ENCODE measurements at regions not wholly inside any gene's neighbourhood (a gene's known extent, or its start where the extent isn't known, plus 50 kb on each side); places are given as distances from the start of the nearest gene placed in this dataset.

GRCh38 chr3:40817017-40817416 lies 292.3 kb downstream of the ZNF621 start:
- no peak for DNase-seq (ENCODE audit: low read depth in 2 of 2)

DNA sequence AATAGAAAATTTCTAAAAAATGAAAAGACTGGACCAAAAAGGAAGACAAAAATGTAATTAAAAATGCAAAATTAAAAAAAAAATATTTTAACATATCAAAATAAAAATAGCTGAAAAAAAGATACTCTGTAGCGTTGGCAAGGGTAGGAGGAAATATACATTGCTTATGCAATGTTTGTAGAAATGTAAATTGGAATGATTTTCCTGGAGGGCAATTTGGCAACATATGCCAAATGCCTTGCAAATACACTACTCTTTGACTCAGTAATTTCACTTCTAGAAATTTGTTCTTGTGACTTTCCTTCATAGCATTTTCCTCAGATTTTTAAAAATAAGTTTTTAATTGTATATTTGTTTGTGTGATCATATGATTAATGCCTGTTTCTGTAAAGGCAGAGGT lies 296.6 kb downstream of the ZNF621 start:
- DNase-seq (ENCODE audit: low read depth in 2 of 2): no peak

DNA sequence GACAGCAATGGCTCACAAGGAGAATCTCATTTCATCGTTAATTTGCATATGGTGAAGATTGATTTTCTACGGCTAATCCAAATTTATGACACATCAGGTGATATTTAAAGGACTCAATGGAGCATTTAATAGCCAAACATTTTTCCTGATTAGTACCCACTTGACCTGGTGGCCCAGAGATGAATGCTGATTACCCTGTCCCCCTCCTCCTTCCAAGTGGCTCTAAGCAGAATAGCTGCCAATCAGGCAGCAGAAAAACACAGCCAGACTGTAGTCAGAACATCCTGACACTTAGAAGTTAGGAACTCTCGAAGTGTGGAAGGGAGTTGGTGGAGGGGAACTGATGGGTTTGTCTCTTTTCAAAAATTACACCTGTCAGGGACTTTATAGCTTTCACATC lies 302.5 kb downstream of the ZNF621 start:
- DNase-seq (ENCODE audit: low read depth in 2 of 2): no peak

DNA sequence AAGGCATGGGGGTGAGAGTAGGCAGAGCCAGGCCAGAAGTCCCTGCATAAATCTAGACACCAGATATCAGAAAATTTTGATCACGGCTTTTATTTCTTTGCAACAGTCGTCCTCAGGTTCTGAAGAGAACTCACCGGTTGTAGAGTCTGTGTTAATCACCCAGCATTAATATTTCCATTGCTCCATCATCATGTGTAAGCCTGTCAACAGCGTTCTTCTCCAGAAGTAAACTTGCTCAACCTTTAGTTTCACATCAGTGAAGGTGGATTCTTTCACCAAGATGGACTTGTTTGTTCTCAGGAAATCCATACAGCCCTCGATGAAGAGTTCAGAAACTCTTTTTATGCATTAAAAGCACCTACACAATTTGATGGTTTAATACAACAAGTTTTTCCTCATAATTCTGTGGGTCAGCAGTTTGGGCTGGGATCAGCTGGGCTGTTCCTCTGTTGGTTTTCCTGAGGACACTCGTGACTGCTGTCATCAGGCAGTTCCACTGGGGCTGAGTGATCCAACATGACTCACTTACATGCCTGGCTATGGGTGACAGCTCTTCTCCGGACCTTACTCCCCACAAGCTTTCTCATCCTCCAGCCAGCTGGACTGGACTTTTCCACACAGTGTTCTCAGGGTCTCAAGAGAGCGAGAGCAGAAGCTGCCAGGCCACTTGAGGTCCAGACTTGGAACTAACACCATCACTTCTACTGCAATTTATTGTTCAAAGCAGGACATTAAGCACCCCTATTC lies 303.4 kb downstream of the ZNF621 start:
- no peak for DNase-seq (ENCODE audit: low read depth in 2 of 2)

DNA sequence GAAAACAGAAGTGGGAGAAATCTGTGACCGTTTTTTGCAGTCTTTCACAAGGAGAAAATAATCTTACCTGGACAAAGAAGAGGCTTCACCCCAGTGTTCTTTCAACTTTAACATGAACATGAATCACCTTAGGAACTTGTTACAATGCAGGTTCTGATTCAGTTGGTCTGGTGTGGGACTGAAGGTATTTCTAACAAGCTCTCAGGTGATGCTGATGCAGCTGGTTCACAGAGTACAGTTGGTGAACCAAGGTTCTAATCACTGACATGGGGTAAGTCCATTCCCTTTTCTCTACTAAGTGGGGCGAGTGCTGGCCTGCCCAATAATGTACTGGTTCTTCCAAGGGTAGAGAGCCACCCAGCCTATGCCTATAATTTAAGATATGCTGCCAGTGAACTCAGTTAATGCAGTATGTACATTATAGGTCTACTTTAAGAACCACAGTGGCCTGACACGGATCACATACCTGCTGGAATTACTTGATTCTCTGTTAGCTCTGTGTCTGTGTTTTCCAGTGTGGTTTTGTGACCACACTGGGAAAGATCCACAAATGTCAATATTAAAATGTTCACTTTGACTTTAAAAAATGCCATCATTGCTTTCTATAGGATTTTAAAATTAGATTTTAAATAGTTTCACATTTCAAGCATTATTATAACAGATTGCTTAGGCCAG lies 304.1 kb downstream of the ZNF621 start:
- DNase-seq (ENCODE audit: low read depth in 2 of 2): no peak

DNA sequence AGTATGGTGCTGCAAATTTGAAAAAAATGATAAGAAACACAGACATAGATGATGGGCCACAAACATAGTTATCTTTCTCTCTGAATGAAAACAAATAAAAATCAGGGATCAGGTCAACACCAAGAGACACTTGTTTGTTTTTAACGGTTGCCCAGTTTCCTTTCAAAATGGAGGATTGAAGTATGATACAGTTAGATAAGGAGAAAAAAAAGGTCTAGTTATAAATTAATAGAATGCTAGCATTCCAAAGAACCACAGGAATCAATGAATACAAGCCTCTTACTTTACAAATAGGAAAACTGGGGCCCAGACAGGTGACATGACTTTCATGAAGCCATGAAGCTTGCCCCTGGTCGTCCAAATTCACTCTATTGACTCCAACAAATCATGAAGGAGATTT lies 305.1 kb downstream of the ZNF621 start:
- no peak for DNase-seq (ENCODE audit: low read depth in 2 of 2)

- no peak for DNase-seq (ENCODE audit: low read depth in 2 of 2)
Observed at GRCh38 chr3:40837300-40837699, 312.5 kb downstream of the ZNF621 start.

GRCh38 chr3:40841131-40841530 lies 316.4 kb downstream of the ZNF621 start:
- DNase-seq (ENCODE audit: low read depth in 2 of 2): no peak

DNA sequence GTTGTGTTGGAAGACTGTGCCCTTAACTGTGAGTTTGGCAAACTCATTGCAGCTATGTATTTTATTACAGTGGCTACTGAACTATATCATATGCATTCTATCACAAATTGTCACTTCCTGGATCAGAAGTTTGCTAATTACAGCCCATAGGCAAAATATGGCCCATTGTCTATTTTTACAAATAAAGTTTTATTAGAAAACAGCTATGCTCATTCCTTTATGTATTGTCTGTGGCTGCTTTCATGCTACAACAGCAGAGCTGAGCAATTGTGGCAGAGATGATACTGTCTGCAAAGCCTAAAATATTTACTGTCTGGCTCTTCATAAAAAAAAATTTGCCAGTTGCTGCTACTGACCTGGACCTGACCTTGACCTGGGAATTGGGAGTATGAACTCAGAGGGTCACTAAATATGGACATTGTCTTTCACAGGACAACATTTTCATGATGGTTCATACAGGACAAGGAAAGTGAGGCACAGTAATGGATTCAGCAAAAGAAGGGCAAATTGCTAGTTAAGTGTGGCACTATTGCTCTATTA lies 316.9 kb downstream of the ZNF621 start:
- DNase-seq (ENCODE audit: low read depth in 2 of 2): no peak

DNA sequence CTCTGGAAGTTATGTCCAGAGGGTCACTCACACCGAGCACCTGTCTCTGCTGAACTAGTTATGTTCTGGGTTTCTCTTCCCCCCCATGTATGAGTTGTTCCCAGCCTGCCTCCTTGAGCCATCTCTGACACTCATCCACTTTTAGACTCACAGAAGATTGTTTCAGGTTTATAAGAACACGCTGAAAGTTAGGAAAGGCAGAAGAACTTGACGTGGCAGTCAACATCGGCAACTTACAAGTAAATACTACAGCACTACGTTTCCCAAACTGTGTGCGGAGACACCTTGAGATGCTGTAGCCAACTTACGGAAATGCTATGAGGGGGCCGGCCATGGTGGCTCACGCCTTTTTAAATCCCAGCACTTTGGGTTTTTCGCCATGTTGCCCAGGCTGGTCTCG lies 318.0 kb downstream of the ZNF621 start:
- no peak for DNase-seq (ENCODE audit: low read depth in 2 of 2)

DNA sequence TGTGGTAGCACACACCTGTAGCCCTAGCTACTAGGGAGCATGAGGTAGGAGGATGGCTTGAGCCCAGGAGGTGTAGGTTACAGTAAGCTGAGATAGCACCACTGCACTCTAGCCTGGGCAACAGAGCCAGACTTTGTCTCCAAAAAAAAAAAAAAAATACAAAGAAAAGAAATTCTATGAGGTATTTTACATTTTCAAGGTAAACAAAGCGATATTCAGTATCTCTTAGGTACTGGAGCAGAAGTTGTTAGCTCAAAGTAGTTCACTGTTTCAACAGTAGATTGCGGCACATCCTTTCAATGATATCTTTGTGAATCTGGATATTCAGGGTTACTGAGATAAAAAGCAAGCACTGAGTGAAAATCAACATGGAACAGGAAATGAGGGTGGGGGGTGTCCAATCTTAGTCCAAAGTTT lies 318.5 kb downstream of the ZNF621 start:
- no peak for DNase-seq (ENCODE audit: low read depth in 2 of 2)

- no peak for DNase-seq (ENCODE audit: low read depth in 2 of 2)
Observed at GRCh38 chr3:40843851-40844548, 319.2 kb downstream of the ZNF621 start.

DNA sequence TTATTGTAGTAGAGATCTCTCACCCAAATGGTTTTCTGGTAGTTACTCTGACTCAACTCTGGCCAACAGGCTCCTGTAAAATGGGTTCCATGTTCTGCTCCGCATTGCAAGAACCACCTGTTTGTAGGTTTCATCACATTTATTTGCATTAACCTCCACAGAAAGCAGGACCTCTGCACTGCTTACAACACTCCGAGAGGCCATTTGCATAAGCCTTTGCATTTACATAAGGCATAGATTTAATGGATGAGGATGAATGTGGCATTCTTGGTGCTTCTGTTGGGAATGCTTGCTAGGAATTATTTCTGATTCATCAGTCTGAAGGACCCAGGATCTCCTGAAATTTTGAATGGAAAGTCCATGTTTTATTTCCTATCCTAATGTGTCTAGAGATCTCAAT lies 320.1 kb downstream of the ZNF621 start:
- DNase-seq (ENCODE audit: low read depth in 2 of 2): no peak

GRCh38 chr3:40845447-40845846 lies 320.7 kb downstream of the ZNF621 start:
- no peak for DNase-seq (ENCODE audit: low read depth in 2 of 2)

DNA sequence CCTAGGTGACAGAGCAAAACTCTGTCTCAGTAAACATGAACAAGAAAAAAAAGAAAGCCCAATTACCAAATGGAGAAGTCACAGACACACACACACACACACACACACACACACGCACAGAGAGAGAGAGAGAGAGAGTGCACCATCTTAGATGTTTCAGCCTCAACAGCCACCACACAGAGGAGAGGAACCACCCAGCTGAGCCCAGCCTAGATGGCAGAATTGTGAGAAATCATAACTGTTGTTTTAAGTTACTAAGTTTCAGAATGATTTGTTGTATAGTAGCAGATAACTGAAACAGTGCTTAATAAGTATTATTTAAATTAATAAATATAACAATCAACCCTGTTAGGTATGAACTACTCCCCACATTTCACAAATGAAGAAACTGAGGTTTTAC lies 321.2 kb downstream of the ZNF621 start:
- DNase-seq (ENCODE audit: low read depth in 2 of 2): no peak

- no peak for DNase-seq (ENCODE audit: low read depth in 2 of 2)
Observed at GRCh38 chr3:40846451-40846850, 321.7 kb downstream of the ZNF621 start.

DNA sequence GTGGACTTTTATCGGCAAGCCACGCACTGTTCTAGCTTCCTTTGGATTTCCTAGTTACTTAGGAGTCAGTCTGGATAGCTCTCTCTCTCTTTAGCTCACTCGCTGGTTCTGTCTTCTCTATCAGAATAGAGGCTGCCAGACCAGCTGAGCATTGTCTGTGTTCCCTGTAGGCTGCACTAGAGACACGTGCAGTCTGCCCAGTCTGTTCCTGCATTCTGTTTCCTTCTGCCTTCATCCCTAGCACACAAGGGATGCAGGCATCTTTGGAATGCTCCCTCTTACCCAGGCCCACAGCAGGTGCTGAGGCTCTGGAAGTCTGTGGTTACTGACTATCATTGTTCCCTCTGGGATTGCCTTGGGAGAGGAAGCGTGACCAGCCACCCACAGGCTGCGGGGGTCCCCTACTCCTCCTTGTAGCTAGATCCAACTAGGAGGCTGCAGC lies 322.8 kb downstream of the ZNF621 start:
- no peak for DNase-seq (ENCODE audit: low read depth in 2 of 2)

DNA sequence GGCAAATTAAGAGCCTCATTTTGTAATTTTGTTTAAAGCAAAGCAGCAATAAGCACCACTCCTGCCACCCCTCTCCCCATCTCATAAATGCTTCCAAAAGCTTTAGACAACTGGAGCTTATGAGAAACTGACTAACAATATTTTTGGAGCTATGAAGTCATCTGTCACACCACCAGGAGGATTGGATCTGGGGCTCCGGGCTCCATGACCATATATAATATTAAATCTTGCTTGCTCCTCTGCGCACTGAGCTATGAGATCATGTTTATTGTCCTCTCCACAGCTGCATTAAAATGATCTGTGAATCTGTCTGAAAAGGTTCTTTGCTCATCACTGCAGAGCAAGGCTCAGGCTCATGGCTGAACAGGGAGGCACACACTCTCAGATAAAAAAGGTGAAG lies 323.7 kb downstream of the ZNF621 start:
- no peak for DNase-seq (ENCODE audit: low read depth in 2 of 2)

DNA sequence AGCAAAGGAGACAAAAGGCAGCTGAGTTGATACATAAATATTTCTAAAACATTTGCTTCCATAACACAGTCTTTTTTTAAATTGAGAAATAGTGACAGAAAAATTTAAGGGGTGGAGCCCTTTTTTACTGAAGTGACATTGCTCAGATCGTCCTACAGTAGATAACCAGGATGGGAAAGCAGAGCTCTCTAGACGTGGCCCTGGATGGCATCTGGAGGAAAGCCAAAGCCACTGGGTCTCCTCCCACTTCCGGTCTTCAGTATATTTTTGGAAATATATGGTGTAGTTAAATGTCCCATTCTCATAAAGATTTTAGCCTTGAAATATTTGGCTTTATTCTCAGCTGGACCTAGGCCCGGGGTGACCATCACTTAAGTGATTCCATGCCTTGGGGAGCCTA lies 326.1 kb downstream of the ZNF621 start:
- no peak for DNase-seq (ENCODE audit: low read depth in 2 of 2)

DNA sequence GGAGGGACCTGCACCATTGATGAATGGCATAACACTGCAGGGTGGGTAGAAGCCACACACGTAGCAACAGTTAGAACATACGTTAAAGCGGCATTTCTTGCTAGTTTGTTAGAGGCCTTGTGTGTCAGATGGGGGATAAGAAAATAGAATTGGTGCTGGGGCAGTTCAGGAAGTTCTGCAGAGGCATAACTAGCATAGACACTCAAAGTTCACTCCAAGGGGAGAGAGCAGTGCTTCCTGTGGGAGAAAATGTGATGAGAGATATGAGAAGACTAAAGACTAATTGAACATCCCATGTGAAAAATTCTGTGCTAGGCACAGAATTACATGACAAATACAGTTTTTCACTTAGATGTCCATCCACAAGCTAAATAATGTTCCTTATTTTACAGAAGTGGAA lies 327.1 kb downstream of the ZNF621 start:
- no peak for DNase-seq (ENCODE audit: low read depth in 2 of 2)

DNA sequence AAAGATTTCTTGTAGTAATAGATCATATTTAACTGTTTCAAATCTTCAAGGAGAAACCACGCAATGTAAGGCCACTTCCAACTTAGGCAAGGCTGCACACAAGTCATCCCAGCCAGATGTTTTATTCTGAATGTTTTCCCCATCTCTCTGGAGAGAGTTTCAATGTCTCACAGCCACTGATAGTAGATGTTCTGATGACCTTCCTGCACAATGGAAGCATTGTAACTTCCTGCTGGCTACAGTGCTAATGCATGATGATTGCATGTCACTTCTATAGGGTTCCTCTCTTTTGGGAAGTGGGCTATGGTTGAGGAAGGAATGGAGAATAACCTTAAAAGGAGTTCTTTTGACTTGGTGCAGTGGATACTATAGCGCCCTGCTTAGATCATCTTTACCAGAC lies 328.0 kb downstream of the ZNF621 start:
- DNase-seq (ENCODE audit: low read depth in 2 of 2): no peak

DNA sequence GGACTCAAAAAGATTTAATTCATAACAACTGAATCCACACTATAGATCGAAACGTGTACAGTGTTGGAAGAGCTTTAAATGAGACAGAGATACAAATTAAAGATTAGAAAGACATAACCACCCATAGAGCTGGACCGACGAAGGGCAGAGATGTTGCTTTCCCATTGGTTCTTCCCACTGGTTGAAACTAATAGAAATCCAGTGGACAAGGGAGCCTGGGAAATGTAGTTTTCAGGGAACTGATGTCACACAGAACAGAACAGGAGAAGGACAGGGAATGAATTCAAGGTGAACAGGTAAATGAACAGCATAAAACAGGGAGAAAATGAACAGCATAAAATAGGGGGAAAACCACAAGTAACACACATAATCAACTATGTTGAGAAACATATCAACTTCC lies 328.7 kb downstream of the ZNF621 start:
- no peak for DNase-seq (ENCODE audit: low read depth in 2 of 2)

DNA sequence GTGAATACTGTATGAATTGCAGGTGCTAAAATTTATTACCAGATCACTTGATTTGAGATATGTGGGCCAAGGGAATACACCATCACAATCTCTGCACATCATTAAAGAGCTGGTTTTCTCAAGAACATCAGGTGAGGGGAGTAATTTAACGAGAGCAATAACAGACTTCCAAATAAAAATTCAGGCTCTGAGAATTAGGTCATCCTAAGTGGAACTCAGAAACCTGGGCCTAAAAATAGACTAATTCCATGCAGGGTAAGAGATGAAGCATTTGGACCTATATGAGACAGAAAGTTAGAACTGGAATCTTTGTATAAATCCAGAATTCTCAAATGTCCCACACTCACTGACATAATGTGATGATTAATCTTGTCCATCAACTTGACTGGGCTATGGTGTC lies 331.1 kb downstream of the ZNF621 start:
- DNase-seq (ENCODE audit: low read depth in 2 of 2): no peak
